GM21723 (cell line): ENCODE measurements at regions not wholly inside any gene's neighbourhood (a gene's known extent, or its start where the extent isn't known, plus 50 kb on each side); places are given as distances from the start of the nearest gene placed in this dataset.
"Not testable (repeated sequence)": the region's sequence is repeated elsewhere in the genome, so short reads cannot be mapped to it uniquely, and the experiment has no call there.

Experiments used
- ATAC-seq: cut with Tn5 transposase; IDR thresholded peaks from one replicate; pipeline ENCODE4 v1.9.1; 2021; ENCODE audit warnings: mild to moderate bottlenecking, moderate library complexity; ENCODE audit not compliant: unreplicated experiment

DNA sequence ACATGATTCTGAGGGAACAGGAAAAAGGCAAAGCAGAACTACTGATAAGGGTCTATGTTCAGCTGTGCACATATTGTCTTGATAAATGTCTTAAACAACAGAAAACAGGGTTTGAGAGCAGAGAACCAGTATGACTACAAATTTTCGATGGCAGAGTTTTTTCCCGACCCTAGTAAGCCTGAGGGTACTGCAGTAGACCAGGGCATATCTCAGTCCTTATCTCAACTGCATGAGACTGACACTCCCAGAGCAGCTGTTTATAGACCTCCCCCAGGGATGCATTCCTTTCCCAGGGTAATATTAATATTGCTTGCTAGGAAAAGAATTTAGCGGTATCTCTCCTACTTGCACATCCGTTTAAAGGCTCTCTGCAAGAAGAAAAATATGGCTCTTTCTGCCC, 1176.8 kb upstream of the ADGRB3 start:
- ATAC-seq: no peak

DNA sequence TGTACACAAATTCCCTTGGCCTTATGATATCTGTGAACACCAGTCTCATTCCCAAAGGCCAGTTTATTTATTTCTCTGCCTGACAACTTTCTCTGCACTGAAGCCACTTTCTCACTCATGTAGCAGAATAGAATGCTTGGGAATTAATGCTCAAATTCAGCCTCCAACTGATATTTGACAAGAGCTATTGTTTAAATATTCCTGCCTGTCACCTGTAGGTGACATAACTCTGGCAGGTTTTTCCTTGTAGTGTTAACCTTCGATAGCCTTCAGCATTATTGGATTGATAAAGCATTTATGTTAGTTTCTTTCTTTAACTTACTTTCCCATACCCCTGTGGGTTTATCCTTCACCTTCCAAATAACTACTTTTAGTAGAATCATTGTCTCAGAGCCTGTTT, 1183.2 kb upstream of the ADGRB3 start:
- no peak for ATAC-seq

DNA sequence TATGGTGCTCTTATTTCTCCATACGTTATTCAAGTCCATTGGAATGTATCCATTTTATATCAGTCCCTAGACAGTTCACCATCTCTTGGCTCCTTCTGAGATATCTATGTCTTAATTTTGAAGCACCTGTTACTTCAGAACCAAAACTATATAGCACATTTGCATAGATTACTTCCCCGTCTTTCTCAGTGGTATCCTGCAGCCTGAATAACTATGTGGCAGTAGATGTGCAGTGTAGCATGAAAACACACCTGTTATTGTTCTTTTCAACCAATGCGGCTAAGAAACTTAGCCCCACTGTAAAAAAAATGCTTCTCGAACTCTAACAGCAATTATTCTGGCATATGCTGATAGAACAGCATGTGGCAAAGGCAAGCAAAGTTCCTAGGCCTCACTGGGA, 1184.4 kb upstream of the ADGRB3 start:
- no peak for ATAC-seq

- ATAC-seq: no peak
These were observed 1185.5 kb upstream of the ADGRB3 start for GRCh38 chr6:67449602-67450001.

DNA sequence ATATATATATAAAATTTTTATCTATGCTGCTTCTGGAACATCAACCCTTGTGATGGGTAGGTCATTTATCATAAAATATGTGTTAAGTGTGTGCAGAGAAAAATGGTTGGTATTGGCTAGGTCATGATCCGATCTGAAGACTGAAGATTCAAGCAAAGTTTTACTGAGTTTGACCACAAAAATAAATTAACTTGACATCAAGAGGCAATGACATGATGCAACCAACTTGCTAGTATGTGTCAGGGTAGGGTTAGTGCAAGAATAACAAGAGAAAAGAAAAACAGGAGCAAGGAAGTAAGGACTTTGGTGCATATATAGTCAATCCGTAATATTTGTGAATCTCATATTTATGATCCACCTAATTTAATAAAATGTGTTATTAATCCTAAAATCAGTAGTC, 1202.0 kb upstream of the ADGRB3 start:
- no peak for ATAC-seq

DNA sequence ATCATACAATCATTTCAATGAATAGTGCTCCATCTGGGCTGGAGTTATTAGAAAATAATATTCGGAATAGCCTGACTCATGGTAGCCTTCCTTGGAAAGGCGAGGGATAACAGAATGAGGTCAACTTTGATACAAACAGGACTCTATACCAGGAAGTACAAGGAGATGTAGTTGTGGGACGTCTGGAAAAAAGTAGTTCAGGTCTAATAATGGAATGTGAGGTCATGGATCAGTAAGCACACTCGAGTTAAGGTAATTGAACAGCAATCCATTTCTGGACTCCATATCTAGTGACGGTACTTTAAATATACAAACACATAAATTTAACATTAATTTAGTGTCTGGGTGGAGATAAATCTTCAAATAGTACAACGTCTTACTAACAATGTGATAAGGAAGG, 1204.0 kb upstream of the ADGRB3 start:
- ATAC-seq: no peak

DNA sequence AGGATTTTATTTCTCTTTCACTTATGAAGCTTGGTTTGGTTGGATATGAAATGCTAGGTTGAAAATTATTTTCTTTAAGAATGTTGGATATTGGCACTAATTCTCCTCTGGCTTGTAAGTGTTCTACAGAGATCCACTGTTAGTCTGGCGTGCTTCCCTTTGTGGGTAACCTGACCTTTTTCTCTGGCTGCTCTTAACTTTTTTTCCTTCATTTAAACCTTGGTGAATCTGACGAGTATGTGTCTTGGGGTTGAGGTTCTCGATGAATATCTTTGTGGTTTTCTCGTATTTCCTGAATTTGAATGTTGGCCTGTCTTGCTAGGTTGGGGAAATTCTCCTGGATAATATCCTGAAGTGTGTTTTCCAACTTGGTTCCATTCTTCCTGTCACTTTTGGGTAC, 1208.4 kb upstream of the ADGRB3 start:
- ATAC-seq: not testable (repeated sequence)

GRCh38 chr6:67412035-67412434, 1223.0 kb upstream of the ADGRB3 start:
- ATAC-seq: no peak

- no peak for ATAC-seq
These were observed 1224.0 kb upstream of the ADGRB3 start for GRCh38 chr6:67411036-67411435.

DNA sequence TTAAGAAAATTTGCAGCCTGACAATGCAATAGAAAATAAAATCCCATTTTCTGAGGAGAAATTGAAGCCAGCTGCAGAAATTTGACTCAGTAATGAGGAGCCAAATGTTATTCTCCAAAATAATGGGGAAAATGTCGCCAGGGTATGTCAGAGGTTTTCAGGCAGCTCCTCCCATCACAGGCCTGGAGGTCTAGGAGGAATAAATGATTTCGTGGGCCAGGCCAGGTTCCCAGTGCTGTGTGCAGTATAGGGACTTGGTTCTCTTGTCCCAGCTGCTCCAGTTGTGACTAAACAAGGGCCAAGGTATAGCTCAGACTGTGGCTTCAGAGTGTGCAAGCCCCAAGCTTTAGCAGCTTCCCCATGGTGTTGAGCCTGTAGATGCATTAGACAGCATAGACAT, 1240.8 kb upstream of the ADGRB3 start:
- ATAC-seq: no peak

GRCh38 chr6:67393356-67393755, 1241.7 kb upstream of the ADGRB3 start:
- no peak for ATAC-seq

- ATAC-seq: no peak
These were observed 1243.1 kb upstream of the ADGRB3 start for GRCh38 chr6:67391955-67392354.

GRCh38 chr6:67369679-67370078, 1265.4 kb upstream of the ADGRB3 start:
- no peak for ATAC-seq

GRCh38 chr6:67362976-67363375, 1272.1 kb upstream of the ADGRB3 start:
- ATAC-seq: no peak

GRCh38 chr6:67361264-67361663, 1273.8 kb upstream of the ADGRB3 start:
- ATAC-seq: no peak

GRCh38 chr6:67358241-67358640, 1276.8 kb upstream of the ADGRB3 start:
- no peak for ATAC-seq

- no peak for ATAC-seq
These were observed 1281.2 kb upstream of the ADGRB3 start for GRCh38 chr6:67353861-67354260.

DNA sequence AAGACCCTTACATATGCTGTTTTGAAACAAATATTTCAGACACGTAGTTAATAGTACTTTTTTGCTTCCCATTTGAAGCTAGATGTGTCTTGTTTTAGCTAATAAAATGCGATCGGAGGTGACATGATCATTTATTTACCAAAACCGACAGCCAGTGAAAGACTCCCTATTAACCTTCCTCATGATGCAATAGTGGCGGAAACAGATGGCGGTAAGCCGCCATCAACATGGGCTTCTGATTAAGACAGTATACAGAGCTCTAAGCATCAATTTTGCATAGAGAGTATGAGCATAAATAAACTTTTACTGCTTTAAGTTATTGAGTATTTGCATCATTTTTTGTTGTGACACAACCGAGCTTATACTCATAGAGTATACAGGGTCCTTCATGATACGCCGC, 1282.4 kb upstream of the ADGRB3 start:
- no peak for ATAC-seq

- no peak for ATAC-seq
These were observed 1284.4 kb upstream of the ADGRB3 start for GRCh38 chr6:67350729-67351128.

- no peak for ATAC-seq
These were observed 1289.1 kb upstream of the ADGRB3 start for GRCh38 chr6:67345946-67346345.

DNA sequence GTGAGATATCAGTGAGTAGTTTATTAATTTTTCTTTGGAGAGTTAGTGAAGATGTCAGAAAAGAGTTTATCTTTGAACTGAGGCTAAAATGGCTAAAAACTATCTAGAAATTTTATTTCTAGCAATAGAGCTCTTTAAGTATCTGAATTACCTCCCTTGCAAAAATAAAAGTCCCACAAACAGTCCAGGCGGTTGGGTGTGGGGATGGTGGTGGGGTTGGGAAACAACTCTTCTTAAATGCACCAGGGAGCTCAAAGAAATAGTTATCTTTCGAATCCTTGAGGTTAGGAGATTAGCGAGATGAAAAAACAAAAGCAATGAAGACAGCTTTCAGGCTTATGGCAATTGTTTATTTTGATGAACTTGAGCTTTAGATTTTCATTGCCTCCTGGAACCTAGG, 1299.1 kb upstream of the ADGRB3 start:
- no peak for ATAC-seq

GRCh38 chr6:67331304-67331703, 1303.8 kb upstream of the ADGRB3 start:
- no peak for ATAC-seq

DNA sequence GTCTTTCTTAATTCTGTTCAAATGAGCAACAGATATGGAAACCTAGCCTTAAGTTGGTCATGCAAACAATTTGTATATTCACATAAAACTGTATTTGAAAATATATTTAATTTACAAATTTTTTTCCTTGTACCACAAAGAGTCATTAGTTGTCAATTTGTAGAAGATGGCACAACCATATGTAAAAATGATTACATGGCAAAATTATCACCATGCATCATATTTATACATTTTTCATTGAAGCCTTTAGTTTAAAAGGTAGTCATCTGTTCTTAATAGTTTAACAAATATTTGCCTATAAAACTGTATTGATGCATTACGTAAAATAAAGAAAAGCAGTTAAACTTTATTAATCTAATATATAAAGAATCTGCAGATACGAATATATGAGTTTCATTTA, 1306.8 kb upstream of the ADGRB3 start:
- no peak for ATAC-seq
